ENCODE measurements at regions not wholly inside any gene's neighbourhood (a gene's known extent, or its start where the extent isn't known, plus 50 kb on each side); places are given as distances from the start of the nearest gene placed in this dataset.

DNA sequence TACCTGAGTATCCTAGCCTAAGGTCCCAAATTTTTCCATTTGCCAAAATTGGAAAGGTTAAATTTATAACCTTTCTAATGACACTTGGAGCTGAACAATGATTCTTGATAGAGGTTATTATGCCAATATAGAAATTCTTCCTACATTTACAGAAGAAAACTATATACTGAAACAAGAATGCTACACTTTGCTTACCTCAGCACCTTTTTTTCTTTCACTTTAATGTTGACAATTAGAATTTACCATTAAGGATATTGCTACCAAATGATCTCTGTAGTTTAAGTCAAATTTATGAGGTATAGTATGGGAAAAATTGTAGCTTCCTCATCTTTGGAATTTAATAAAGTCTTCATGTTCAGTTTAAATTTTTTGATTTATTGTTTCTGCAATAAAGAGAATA is 577.0 kb downstream of the NR4A2 start:
- DNase-seq: no peak

DNA sequence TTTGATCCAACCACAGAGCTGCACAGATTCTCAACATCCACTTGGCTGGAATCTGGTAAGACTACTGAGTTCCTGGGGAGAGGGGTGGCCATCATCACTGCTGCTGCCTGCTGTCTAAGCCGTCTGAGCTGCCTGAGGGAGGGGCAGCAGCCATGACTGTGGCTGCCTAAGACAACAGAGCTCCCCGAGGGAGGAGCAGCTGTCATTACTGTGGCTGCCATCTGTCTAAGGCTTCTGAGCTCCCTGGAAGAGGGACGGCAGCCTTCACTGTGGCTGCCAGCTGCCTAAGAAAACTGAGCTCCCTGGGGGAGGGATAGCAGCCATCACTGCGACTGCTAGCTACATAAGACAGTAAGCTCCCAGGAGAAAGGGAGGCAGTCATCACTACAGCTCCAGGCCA is 584.4 kb downstream of the NR4A2 start:
- DNase-seq: no peak

DNA sequence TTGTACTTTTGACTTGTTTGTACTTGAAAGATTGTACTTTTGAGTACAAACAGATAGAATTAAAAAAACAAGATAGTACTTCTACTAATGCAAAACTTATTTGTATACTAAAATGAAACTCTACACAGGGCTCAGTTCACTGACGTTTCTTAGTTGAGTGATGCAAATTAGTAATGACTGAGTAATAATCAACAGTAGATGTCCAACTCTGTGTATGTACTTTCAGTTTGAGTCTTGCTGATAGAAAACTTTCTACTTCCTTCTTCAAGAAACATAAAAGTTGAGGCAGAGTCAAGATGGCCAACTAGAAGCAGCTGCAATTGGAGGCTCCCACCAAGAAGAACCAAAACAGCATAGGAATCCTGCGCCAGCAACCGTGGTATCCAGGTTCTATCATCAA is 585.0 kb downstream of the NR4A2 start:
- DNase-seq: no peak

DNA sequence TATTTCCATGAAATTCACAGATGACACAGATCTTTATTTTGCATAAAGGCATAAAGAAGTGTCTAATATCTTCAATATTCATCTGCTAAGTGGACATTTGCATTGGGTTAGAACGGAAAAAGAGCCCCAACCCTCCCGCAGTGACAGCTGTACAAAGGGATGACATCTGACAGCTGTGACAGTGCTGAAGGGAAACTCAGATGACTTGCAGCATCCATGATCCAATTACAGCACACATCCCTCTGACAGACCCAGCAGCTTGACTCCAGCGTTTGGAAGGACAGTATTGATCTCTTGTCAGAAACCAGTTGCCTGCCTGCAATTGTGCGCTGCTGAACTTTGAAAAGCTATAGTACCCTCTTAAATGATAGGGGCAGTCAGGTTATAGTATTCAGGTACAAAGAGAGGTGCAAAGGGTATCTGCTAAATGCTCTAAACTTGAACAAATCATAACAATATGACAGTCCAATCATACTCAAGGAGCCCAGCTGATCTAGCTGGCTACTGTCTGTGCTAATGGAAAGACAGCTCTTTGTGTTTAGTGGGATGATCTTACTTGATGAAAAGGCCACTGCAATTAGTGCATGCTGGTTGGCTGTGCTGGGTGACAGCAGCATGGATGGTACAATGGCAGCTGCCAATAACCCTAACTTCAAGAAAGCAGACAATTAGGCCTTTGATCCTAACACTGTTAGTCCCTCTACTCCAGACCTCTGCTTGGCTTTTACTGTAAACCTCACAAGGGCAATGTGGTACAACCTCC is 599.2 kb downstream of the NR4A2 start:
- DNase-seq: peak; percentile 1 to 36 (median 2)

GRCh38 chr2:155730804-155731203 is 601.7 kb downstream of the NR4A2 start:
- no peak for DNase-seq

GRCh38 chr2:155727187-155727895 is 605.2 kb downstream of the NR4A2 start:
- DNase-seq: no peak

- DNase-seq: no peak
Measured at GRCh38 chr2:155722290-155722689, 610.2 kb downstream of the NR4A2 start.

GRCh38 chr2:155715705-155716104 is 616.8 kb downstream of the NR4A2 start:
- DNase-seq: no peak

DNA sequence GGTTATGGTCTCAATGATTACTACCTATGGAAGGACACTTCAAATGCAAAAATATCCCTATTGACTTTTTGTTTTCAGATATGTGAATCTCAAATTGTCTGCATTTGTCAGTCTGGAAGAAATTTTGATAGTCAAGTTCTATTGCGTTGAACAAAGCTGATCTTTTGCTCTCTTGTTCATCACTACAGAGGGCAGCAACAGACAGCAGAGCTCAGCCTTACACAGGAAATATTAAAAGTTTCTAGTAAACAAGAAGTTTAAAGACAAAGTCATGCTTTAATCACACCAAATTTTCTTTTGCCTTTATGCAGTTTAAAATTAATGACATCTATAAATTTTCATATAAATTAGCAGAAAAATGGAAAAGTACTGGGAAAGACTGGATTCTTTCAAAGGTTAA is 617.5 kb downstream of the NR4A2 start:
- DNase-seq: no peak

- DNase-seq: peak in 1 of 3 experiments; percentile 38
Measured at GRCh38 chr2:155708071-155708470, 624.5 kb downstream of the NR4A2 start.

DNA sequence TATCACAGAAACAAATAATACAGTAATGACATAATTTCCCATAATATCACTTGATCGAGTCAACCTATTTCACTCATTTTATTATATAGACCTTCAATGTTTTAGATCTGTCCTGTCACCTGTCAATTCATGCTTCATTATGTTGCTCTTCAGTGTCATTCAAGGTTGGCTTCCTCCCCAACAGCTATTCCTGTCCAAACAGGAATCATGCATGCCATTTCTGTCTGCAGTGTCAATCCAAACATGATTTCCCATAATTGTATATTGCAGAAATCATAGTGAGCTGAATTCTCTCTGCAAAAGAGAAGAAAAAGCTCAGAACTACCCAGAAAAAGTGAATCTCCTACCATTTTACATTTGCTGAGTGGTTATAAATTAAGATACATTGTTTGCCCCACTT is 628.6 kb downstream of the NR4A2 start:
- no peak for DNase-seq

GRCh38 chr2:155703048-155703447 is 629.5 kb downstream of the NR4A2 start:
- no peak for DNase-seq

- DNase-seq: no peak
Measured at GRCh38 chr2:155701721-155702120, 630.8 kb downstream of the NR4A2 start.

GRCh38 chr2:155696571-155696970 is 636.0 kb downstream of the NR4A2 start:
- no peak for DNase-seq

DNA sequence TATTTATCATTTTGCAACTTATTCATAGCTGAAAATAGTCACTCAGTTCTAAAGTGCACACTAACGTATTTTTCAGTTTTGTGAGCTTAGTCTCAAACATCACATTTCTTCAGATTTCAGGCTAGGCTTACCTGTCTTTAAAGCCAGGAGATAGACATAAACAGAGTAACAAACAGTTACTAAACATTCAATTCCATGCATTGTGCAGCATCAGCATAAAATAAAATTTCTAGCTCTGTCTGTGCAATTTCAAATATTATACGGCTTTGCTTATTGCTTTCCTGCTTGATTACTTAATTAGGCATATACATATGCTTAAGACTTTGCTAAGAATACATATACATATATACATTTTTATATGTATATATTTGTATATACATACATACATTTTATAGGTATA is 637.0 kb downstream of the NR4A2 start:
- no peak for DNase-seq

- DNase-seq: no peak
Measured at GRCh38 chr2:155692856-155693255, 639.7 kb downstream of the NR4A2 start.

GRCh38 chr2:155692106-155692505 is 640.4 kb downstream of the NR4A2 start:
- DNase-seq: no peak

DNA sequence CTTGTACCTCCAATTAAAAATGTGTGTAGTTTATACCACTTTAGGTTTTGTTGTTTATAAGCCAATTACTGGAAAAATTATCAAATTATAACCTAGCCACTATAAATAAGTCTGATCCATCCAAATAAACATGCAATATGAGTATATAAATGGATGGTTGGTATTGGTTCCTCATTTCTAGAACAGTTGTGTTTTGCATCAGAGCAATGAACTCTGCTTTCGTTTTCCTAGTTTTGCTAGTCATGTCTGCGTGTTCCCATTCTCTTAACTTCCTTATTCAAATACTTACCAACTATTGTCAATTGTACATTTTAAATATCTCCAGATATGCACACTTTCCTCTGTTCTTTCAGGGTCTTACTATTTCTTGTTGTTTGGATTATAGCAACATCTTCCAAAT is 641.7 kb downstream of the NR4A2 start:
- DNase-seq: no peak

- no peak for DNase-seq
Measured at GRCh38 chr2:155689791-155690190, 642.7 kb downstream of the NR4A2 start.

DNA sequence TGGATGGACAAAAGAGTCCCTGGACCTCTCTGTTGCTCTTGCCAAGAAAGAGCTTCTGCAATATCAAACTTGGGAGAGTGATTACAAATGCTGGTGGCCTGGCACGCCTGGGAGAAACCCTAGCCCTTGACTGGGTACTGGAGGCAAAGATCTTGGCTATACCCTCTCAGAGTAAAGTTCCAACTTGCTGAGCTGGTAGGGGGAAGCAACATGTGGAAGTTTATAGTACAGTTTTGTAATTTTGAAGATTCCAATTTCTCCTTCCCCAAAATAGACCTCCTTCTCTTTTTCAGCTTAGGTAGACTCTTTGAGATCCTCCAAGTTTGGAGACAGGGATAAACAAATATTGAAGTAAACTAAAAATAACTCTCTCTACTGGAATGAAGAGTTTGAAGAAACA is 645.3 kb downstream of the NR4A2 start:
- no peak for DNase-seq

DNA sequence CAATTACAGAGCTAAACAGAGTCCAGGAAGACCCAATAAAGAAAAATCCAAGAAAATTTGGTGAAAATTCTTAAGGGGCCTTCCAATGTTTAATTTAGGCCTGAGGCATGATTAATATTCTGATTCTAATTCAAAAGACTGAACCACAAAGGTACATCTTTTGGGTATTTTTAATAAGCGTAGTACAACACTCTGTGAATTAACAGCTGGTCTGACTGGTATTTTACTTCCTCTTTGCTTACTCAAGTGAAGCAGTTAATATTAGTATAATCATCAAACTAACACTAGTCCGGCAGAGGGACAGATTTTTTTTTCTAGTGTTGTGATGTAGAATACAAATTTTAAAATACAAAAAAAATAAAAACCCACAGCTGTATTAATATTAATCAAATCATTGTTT is 652.9 kb downstream of the NR4A2 start:
- peak in 1 of 3 experiments; percentile 6 for DNase-seq

DNA sequence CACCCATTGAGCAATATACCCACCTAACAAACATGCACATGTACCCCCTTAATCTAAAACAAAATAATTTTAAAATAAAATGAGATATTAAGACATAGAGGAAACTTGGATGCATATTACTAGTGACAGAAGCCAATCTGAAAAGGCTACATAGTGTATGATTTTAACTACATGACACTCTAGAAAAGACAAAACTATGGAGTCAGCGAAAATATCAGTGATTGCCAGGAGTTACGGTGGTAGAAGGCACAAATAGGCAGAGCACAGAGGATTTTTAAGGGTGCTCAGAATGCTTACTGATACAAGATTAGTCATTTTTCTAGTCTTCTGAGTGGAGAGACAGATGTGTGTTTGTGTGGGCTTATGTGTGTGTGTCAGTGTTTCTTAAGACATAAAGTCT is 656.6 kb downstream of the NR4A2 start:
- no peak for DNase-seq

- no peak for DNase-seq
Measured at GRCh38 chr2:155665704-155666103, 666.8 kb downstream of the NR4A2 start.

DNA sequence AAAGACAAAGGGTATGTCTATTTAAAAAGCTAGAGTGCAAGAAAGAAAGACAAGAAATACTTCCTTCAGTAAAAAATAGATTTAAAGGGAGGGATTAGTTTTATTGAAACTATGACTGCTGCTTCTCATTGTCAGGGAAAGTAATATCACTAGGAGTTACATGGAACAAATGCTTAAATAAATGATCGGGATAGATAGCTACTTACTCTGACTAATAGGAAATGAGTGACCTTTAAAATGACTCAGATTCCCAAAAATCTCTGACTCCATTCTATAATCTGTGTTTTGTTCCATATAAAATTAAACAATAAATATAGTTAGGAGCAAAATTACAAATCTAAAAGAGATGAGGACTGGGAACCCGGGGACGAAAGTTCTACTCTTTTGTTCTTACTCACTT is 669.3 kb downstream of the NR4A2 start:
- DNase-seq: no peak

DNA sequence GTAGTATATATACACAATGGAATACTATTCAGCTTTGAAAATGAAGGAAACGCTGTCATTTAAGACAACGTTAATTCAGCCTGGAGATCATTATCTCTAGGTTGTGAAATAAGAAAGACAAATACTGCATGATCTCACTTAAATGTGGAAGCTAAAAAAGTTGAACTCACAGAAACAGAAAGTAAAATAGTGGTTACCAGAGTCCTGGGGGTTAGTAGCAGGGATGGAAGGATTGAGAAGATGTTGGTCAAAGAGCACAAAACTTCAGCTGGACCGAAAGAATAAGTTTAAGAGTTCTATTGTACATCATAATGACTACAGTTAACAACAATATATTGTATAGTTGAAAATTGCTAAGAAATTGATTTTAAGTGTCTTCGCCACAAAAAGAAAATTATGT is 670.3 kb downstream of the NR4A2 start:
- DNase-seq: no peak

All from NCI-H1417 (cell line).